Retinal pigment epithelial cell (primary cell): ENCODE measurements at regions not wholly inside any gene's neighbourhood (a gene's known extent, or its start where the extent isn't known, plus 50 kb on each side); places are given as distances from the start of the nearest gene placed in this dataset.

ENCODE experiments used
- DNase-seq: peaks from one replicate; pipeline ENCODE4 v3.0.0-alpha.2; 2010; ENCODE audit warnings: low read depth
- H3K4me3 ChIP-seq: 2 replicates; pipeline ENCODE4 v1.5.1; 2011; ENCODE audit warnings: mild to moderate bottlenecking, low read length, control low read depth, moderate library complexity
- TF ChIP-seq, protein P1 (sequence below): conservative IDR thresholded peaks from 2 replicates; pipeline ENCODE4 v1.5.1; 2011; ENCODE audit warnings: low read depth, low read length, control low read depth, inconsistent platforms

DNA sequence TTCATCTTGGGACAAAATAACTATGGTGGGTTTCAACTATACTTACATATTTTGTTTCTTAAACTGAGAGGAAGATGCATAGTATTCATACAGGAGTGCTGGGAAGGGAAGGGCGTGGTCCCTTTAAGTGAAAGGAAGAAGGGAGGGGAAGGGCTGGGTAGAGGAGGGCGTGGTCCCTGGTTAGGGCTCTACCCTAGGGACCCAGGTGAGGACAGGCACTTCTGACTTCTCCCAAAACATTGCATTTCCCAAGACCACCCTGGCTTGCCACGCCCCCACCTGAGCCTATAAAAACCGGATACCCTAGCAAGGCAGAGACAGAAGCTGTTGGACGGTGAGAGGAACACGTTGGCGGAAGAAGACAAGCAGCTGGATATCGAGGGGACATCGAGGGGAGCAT lies 157.6 kb upstream of the PLXNA4 start:
- H3K4me3 ChIP-seq = no peak overlapping the region
- no peak for DNase-seq
- TF ChIP-seq, protein P1, sequence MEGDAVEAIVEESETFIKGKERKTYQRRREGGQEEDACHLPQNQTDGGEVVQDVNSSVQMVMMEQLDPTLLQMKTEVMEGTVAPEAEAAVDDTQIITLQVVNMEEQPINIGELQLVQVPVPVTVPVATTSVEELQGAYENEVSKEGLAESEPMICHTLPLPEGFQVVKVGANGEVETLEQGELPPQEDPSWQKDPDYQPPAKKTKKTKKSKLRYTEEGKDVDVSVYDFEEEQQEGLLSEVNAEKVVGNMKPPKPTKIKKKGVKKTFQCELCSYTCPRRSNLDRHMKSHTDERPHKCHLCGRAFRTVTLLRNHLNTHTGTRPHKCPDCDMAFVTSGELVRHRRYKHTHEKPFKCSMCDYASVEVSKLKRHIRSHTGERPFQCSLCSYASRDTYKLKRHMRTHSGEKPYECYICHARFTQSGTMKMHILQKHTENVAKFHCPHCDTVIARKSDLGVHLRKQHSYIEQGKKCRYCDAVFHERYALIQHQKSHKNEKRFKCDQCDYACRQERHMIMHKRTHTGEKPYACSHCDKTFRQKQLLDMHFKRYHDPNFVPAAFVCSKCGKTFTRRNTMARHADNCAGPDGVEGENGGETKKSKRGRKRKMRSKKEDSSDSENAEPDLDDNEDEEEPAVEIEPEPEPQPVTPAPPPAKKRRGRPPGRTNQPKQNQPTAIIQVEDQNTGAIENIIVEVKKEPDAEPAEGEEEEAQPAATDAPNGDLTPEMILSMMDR = no peak

- TF ChIP-seq, protein P1 = no peak
- no peak overlapping the region for H3K4me3 ChIP-seq
- DNase-seq = no peak
These were observed 156.1 kb upstream of the PLXNA4 start for GRCh38 chr7:132732321-132732865.

- TF ChIP-seq, protein P1 = no peak
- DNase-seq = no peak
These were observed 153.8 kb upstream of the PLXNA4 start for GRCh38 chr7:132730105-132730504.

DNA sequence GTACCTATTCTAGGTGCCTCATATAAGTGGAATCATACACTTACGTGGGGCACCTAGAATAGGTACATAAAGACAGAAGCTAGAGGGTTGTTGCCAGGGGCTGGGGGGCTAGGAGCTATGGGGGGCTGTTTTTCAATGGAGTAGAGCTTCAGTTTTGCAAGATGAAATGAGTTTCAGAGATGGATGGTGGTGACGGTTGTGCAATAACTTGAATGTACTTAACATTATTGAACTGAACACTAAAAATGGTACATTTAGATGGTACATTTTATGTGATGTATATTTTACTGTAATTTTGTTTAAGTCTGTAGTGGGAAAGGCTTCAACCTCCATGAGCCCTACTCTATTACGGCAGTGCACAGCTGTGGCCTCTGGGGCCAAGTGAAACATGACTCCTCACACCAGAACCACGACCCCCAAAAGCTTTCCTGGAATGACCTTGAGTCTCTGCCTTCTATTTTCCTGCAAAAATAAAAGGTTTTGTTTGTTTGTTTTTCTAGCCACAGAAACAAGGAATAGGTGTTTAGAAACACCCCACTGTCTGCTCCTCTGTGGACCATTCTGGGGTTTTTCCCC lies 147.3 kb upstream of the PLXNA4 start:
- no peak overlapping the region for H3K4me3 ChIP-seq
- TF ChIP-seq, protein P1 = no peak
- no peak for DNase-seq

More at GRCh38 chr7:132730105-132730504, 153.8 kb upstream of the PLXNA4 start:
- H3K4me3 ChIP-seq = no peak overlapping the region

DNA sequence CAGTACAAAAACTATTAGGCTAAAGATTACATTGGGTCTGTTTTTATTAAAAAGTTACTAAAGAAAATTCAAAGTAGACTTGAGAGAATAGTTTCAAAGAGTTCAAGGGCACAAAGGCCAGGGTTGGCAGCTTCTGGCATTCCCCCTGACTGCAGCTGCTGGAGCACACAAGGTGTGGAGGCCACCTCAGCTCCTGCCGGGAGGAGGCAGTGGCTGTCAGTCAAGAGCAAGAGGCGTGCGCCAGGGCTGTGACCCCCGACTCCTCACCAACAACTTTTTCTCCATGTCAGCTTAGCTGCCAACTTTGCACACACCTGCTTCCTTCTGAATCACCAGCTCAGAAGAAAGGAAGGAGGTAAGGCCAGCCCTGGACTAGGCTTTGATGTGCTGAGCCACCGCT lies 144.6 kb upstream of the PLXNA4 start:
- H3K4me3 ChIP-seq = no peak overlapping the region
- no peak for DNase-seq
- TF ChIP-seq, protein P1 = no peak

GRCh38 chr7:132713893-132714292 lies 137.6 kb upstream of the PLXNA4 start:
- no peak overlapping the region for H3K4me3 ChIP-seq
- TF ChIP-seq, protein P1 = no peak
- DNase-seq = no peak

DNA sequence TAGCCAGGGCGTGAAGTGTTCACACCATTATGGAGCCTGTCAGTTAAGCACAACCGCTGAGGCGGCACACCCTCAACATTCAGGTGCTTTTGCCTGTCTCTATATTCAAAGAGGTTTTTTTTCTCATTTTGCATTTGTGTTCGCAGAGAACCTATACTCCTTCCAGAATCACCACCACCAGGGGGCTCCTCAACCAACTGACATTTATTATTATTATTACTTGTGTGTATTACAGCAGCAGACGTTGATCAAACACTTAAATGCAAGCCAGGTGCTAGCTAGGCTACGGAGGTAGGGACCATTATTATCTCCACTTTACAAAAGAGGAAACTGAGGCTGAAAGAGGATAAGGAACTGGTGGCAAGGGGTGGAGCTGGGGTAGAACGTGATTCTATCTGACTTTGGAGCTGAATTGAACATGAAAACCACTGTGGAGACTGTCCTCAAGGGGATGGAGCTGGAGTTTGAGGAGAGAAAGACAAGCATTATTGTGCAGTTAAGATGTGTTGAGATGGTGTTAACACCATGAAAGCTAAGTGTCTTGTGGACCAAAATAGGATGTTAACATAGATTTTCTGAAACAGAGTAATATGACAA lies 133.8 kb upstream of the PLXNA4 start:
- DNase-seq = peak; percentile 2

More for the DNA sequence above, 133.8 kb upstream of the PLXNA4 start:
- TF ChIP-seq, protein P1 = peak; percentile 63
- no peak overlapping the region for H3K4me3 ChIP-seq
